ENCODE measurements at regions not wholly inside any gene's neighbourhood (a gene's known extent, or its start where the extent isn't known, plus 50 kb on each side); places are given as distances from the start of the nearest gene placed in this dataset.
"Not testable (repeated sequence)": the region's sequence is repeated elsewhere in the genome, so short reads cannot be mapped to it uniquely, and the experiment has no call there.

DNA sequence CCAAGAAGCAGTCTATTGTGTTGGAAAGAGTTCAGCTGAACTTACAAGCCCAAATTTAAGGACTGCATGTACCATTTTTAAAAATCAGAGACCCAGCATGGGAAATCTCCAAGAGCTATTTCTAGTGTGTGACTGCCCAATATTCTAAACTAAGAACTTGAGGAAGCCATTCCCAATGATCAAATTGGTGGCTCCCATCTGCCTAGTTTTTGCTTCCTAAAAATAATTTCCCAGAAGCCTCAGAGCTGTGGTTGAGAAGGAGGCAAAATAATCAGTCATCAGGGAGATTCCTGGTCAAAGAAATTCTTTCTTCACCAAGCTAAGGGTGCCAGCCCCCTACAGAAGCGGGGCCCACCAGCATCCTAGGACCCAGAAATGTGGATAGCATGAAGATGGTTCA, 176.1 kb upstream of the CDH5 start:
- DNase-seq: no peak
- intact Hi-C loops (cut with DNase I): no loop called here
- ATAC-seq: no peak

DNA sequence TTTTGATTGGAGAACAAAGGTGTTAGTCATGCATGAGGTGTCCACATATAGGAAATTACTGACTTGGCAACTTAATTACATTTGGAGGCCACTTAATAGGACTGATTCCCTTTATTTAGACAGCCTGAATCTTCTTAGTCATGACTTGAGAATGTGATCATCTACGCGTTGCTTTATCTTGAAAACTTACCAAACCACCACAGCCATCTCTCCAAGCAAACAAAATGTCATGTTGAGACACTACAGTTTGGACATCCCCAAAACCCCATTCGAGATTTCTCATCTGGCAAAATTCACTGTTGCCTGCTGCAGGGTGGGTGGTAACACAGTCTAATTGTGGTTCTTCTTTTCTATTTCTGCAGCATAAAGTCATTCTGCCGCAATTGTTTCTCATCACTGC, 176.5 kb upstream of the CDH5 start:
- DNase-seq (no peak), ATAC-seq (peak in 1 of 2 donors; percentile 59)
- intact Hi-C loops (cut with DNase I): no loop called here

DNA sequence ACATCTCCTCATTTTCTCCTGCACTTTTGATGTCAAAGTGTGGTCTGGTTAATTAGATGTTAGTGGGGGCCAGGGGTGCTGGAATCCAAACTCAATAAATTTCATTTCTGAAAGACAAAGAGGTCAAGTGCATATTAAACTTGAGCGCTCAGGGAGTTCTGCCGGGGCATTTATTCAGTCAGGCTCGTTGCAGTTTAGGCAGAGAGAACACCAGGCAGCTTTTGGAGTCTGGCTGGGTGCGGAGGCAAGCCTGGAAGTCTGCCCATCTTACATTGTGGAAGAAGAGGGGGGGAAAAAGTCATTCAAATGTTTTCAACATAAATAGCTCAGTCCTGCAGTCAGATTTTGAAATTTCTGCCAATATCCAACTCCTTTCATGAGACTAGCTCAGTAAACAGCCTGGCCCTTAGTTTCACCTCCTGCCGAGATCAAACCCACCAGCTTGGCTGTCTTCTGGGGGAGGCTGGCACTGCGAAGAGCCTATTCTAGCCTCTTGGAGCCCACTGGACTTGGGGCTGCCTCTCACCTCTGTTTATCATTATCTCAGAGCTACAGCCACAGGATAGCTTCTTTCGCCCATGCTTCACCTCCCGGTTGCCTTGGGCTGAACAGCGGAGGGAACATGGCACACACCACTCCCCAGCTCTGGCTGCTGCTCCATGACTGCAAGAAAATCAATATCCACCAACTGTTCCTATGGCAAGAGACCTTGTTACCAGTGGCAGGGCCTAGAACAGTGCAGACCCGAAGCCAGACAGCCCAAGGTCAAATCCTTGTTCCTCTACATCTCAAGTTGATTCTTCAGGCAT, 177.4 kb upstream of the CDH5 start:
- peak; percentile 74 to 77 for ATAC-seq
- intact Hi-C loops (cut with DNase I): no loop called here
- no peak for DNase-seq

DNA sequence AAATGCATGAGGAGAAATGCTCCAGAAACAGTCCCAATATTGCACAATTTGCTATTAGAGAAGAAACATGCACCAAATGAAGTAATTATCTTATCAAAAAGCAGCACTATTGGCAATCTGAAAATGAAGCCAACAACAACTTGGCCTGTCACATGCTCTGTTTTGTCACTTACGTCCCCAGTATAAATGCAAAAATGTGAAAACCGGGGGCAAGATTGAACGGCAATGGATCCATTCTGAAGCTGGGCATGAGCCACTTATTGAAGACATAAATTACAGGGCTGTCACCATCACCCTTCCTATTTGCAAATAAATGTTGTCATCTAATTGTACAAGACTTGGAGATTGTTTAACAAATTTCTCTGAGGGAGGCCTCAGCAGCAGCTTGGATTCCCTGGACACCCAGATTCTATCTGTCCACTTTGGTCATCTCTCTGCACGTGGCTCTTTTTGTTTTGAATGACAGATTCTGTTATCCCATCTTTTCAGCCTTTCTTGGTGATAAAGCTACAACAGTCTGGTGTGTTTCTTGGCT, 180.2 kb upstream of the CDH5 start:
- DNase-seq (no peak), ATAC-seq (no peak)
- intact Hi-C loops (cut with DNase I): no loop called here

DNA sequence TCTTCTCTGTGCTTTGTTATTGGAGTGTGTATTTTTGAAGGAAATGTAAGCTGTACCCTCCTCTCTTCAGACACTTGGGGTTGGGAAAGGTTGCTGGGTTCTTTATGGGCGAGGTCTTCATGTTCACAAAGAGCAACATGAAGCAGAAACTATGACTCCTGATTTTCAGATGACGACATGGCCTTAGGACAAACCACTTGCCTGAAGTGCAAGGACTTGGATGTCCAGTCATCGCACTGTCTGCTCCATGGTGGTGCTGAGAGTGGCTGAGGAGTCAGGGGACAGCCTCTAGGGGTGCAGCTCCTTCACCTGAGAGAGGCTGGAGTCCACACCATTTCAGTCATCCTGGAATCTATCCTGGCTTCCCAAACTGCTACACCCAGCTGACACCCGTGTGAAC, 183.9 kb upstream of the CDH5 start:
- DNase-seq: no peak
- no peak for ATAC-seq
- intact Hi-C loops (cut with DNase I): no loop called here

DNA sequence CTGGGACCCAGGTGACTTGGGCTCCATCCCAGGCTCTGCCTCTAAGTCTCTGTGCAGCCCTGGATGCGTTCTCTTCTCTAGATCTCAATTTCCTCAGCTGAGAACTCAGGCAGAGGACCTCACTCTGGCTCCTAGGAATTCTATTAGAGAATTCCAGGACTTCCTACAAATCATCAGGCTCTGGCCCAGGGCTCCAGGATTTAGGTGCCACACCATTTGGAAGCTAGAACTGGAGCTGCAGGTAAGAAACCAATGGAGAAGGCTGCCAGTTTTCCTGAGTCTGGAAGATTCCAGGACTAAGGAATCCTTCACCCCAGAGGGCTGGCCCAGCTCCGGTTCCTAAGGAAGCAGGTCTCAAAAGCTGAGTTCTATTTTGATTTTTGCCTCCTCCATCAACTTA, 189.8 kb upstream of the CDH5 start:
- intact Hi-C loops (cut with DNase I): no loop called here
- ATAC-seq (no peak), DNase-seq (no peak)

DNA sequence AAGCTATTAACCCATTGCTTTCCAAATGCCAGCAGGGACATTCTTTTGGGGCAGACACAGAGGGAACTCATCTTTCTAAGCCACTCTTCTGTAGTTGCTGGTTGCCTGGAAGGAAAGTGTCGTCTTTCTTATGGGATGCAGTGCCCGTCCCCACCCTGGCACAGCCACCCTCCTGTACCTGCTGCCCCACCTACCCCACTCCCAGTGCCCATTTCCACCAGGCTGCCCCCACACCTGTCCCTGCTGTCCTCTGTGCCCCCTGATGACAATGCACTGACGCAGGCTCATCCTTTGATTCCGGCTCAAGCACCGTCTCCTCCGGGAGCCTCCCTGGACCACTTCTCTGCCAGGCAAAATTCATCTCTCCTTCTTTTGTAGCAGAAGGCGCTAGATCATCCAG, 190.4 kb upstream of the CDH5 start:
- intact Hi-C loops (cut with DNase I): no loop called here
- no peak for ATAC-seq

DNA sequence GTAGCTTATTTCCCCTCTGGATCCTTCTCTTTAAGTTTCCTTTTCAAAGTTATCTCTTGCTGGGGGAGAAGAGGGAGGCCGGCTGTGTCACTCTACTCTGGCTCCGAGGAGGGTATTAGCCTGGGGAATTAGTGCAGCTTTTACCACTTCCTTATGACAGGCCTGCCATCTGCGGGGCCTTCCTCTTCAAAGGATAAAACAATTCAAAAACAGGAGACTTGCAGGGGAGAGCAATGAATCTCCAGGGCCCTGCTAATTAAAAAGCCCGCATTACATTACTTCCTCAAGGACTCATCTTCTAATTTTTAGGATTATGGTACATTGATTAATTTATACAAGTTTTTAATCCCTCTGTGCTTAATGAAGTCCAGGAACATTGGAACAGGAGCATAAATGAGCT, 190.9 kb upstream of the CDH5 start:
- ATAC-seq (no peak), DNase-seq (no peak)
- intact Hi-C loops (cut with DNase I): no loop called here

More for the DNA sequence above, 190.4 kb upstream of the CDH5 start:
- no peak for DNase-seq

DNA sequence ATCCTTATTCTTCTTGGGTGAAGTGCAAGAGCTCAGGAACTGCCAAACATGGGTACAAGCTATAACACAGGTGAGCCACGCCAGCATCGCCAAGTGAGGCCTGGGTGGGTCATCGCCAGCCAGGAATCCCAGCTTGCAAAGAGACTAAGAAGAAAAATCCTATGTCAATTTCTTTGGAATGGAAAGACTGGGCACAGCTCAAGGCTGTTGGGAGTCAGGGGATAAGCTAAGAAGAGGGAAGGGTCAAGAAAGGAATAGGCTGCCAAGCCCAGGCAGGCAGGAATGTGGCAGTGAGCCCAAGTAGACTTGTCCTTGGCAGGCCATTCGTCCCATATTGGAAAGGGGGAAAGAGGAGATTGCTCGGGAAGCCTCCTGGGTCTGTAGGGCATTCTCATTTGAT, 191.4 kb upstream of the CDH5 start:
- DNase-seq (no peak), ATAC-seq (peak; percentile 32 to 47)
- intact Hi-C loops (cut with DNase I): no loop called here

DNA sequence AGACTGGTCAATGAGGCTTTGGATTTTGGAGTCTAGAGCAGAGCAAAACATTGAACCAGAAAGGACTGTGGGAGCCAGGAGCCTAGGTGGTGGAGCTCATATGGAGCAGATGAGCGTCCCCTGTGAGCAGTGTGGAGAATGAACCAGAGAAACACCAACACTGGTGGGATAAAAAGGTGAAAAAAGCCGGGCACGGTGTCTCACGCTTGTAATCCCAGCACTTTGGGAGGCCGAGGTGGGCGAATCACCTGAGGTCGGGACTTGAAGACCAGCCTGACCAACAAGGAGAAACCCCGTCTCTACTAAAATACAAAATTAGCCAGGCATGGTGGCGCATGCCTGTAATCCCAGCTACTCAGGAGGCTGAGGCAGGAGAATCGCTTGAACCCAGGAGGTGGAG, 192.7 kb upstream of the CDH5 start:
- intact Hi-C loops (cut with DNase I); DNase-seq; ATAC-seq: not testable (repeated sequence)

DNA sequence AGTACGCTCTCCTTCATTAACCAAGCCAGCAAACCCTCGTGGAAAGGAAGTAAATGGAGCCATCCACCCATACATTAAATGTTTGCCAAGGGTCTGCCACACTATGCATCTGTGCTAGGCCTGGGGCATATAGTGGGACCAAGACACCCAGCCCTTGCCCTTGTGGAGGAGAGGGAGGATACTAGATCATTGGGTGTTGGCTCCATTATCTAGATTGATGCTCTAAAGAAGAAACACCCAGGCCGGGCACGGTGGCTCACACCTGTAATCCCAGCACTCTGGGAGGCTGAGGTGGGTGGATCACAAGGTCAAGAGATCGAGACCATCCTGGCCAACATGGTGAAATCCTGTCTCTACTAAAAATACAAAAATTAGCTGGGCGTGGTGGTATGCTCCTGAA, 193.3 kb upstream of the CDH5 start:
- DNase-seq; ATAC-seq; intact Hi-C loops (cut with DNase I): not testable (repeated sequence)

DNA sequence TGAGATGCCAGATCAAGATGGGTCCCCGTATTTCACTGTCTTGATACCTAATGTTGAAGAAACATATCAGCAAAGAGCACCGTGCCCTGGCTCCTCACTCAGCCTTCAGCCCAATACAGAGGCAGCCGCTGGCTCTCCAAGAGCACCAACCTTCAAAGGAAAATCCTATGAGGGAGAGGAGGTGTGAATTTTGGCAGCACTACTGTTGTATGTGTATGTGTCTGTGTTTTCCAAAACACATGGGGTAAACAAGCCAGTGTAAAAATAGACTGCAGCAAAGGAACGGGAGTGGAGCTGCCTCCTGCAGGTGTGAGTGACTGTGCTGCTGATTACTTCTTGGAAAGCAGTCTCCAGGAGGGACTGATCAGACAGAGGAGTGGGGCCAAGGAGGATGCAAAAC, 194.0 kb upstream of the CDH5 start:
- peak in 1 of 2 donors; percentile 30 for ATAC-seq
- intact Hi-C loops (cut with DNase I): no loop called here

DNA sequence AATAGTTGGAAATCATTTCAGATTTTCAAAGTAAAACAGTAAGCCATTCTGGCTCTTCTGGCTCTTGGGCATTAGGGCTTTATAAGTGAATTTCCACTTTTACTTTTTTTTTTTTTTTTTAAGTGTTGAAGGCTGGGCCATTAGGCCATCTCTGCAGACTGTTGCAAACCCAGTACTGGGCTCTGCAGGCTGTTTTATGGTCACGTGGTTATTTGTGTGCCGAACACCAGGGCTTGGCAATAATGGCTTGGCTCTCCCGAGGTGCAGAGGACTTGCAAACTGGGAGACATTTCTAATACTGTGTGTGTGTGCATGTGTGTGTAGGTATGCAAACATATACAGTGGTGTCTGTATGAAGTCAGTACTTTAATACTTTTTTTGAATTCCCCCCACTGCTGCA, 194.9 kb upstream of the CDH5 start:
- no peak for ATAC-seq
- intact Hi-C loops (cut with DNase I): no loop called here

More for the DNA sequence above, 194.0 kb upstream of the CDH5 start:
- no peak for DNase-seq

DNA sequence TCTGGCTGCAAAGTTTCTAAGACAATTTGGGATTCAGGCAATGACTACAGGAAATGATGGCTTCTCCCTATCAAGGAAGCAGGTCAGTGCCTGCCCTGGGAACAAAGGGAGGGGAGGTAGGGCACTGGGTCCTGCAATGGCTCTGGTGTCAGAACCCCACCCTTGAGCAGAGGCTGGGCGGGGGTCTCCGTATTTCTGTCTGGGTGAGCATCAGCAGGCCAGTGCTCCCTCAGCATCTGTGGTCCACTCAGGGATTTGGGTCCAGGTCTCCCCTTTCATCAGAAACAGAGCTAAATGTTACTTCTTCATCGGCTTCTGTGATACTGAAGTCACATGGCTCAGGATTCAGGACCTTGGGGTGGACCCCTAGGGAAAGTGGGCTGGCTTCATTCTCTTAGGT, 195.5 kb upstream of the CDH5 start:
- intact Hi-C loops (cut with DNase I): no loop called here
- ATAC-seq (no peak), DNase-seq (no peak)

More for the DNA sequence above, 194.9 kb upstream of the CDH5 start:
- no peak for DNase-seq

DNA sequence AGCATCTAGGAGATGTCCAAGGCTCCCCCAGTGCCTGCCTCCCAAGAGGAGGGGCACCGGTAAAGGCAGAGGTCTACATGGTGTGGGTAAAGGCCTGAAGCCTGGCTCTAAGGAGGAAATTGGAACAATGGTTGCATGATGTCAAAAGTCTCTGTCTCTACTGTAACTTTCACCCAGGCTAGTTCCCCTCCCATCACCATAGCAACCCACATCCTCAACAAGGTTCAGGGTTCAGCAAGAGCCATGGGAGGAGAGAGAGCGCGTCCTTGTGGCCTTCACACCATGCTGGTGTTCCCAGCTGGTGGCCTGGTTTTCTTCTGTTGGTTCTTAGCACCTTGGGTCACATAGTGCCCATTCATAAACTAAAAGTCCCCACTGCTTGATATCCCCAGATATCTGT, 196.7 kb upstream of the CDH5 start:
- DNase-seq: no peak
- intact Hi-C loops (cut with DNase I): no loop called here
- no peak for ATAC-seq

DNA sequence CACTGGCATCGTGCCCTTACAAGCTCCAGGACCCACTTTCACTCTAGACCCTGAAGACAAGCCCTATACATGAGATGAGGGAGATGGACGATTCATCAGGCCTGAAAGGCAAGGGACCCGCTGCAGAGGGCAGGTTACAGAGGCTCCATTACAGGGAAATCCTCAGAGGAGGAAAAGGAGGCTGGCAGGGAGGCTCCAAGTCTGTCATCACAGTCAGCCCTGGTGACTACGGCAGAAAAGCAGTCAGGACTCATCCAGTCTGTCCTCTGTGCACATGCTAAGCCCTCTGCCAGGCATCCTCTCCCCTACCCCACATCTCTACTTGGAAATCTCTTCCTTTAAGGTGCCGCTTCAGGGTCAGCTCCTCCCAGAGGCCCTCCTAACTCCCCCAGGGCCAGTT, 197.7 kb upstream of the CDH5 start:
- no peak for DNase-seq
- ATAC-seq: no peak
- intact Hi-C loops (cut with DNase I): no loop called here

DNA sequence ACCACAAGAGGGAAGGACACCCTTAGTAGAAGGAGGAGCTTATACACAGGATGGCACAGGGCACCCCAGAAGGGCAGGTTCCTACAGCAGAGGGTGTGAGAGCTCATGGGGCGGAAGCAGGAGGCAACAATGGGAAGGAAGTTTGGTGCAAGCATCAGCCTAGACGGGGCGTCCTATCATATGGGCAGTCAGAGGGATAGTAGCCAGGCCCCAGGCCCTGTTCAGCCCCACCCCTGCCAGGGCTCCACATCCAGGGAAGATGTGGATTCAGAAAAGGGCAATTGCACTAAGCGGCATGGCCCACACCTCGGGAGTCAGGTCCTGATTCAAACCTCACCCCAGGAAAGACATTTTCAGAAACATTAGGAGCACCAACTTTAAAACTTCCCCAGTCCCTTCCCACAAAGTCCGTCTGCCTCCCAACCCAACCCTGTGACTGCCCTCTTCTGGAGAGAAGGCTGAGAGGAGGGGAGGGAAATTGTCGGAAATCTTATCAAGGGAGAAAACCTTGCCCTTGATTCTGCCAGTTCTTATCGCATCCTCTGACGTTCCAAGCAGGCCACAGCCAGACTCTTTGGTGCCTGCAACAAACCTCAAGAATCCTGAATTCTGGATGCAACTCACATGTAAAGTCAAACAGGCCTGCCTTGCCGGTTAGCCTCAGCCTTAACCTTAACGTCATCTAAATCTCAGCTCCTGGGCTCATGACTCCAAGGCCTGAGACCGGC, 198.8 kb upstream of the CDH5 start:
- DNase-seq (peak; percentile 36), ATAC-seq (peak; percentile 68 to 77)
- intact Hi-C loops (cut with DNase I): no loop called here

DNA sequence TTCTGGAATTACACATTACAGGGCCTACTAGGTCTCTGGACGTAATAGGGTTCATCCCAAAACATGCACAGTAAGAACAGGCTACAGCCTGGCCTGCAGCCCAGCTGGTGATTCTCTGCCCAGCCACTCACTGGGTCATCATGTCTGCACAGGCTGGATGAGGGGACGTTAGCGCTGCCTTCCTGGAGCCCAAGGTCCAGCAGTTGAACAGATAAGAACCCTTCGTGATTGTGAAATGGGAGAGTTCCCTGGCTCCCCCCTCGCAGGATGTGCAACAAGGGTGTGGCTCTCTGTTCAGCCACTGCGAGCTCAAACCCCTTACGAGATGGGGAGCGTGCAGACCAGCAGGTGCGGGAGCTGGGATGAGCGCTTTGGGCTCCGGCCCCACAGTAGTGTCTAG, 200.0 kb upstream of the CDH5 start:
- peak in 1 of 2 donors; percentile 14 for ATAC-seq

DNA sequence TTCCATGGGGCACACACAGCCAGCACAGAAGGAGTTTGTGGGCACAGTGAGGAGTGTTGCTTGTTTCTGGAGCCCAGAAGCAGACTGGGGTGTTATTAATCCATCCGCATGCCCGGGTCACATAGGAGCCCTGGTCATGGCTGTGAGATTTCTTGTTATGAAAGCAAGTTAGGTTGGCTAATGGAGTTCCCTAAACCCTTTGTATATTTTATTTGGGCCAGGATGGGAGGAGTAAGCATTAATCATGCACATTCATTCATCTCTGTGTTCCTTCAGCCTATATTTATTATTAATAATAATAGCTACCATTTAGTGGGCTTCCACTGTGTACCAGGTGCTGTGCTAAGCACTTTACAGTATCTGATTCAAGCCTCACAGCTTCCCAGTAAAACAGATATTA, 200.6 kb upstream of the CDH5 start:
- intact Hi-C loops (cut with DNase I): no loop called here
- DNase-seq: no peak
- no peak for ATAC-seq

More for the DNA sequence above, 200.0 kb upstream of the CDH5 start:
- no peak for DNase-seq
- intact Hi-C loops (cut with DNase I): no loop called here

DNA sequence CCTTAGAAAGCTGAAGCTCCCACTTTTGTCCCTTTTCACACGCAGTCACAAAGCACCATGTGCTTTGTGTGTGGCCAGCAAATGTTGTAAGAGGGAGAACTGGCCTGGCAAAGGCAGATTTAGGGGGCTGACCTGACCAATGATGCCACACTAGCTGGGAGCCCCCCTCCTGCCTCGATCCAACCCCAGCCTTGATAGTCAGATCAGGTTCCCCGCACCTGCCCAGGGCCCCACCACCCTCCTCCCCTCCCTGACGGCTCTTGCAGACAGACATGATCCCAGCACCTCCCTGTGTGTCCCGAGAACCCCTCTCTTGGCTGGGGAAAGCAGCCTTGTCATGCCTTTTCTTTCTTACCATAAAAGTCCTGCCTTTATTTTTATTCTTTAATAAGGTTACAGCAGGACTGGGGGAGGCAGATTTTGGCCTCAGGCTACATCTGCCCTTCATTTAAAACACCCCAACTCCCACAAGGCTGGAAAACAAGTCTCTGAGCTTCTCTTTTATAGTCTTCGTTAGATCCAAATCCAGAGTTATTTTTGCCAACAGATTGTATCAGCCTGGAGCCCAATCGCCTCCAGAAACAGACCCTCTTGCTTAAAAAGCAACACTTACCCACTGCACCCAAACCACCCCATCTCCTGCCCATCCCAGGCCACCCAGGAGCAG, 201.8 kb upstream of the CDH5 start:
- no peak for ATAC-seq
- intact Hi-C loops (cut with DNase I): no loop called here

More for the DNA sequence above, 201.8 kb upstream of the CDH5 start:
- no peak for DNase-seq
